ENCODE measurements at regions not wholly inside any gene's neighbourhood (a gene's known extent, or its start where the extent isn't known, plus 50 kb on each side); places are given as distances from the start of the nearest gene placed in this dataset.

DNA sequence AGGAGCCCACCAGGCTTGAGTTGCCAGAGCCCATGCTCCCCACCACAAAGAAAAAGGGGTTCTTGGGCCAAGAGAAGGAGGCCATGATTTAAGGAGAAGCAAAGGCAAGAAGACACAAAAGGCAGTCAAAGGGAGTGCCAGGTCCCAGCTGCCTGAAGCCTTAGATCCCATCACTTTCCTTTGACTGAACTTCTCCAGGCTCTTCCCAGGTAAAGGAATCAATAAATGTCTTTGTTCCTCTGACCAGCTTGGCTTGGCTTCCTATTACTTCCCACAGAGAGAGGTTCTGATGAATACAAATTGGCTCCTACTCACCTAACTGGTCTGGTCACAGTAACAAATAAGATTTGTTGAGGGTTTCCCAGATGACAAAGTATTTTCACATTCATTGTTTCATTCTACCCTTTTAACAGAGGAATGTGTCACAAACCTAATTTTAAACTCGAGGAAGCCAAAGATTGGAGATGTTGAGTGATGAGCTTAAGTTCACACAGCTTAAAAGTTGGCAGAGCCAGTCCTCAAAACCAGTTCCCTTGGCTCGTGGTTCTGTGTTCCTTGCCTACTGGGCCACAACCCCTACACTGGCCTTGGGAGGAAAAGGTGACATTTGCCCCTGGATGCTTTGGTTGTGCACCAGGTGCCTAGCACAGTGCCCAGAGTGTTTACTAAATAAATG, 96.4 kb upstream of the SESN3 start:
- TF ChIP-seq, protein P1, sequence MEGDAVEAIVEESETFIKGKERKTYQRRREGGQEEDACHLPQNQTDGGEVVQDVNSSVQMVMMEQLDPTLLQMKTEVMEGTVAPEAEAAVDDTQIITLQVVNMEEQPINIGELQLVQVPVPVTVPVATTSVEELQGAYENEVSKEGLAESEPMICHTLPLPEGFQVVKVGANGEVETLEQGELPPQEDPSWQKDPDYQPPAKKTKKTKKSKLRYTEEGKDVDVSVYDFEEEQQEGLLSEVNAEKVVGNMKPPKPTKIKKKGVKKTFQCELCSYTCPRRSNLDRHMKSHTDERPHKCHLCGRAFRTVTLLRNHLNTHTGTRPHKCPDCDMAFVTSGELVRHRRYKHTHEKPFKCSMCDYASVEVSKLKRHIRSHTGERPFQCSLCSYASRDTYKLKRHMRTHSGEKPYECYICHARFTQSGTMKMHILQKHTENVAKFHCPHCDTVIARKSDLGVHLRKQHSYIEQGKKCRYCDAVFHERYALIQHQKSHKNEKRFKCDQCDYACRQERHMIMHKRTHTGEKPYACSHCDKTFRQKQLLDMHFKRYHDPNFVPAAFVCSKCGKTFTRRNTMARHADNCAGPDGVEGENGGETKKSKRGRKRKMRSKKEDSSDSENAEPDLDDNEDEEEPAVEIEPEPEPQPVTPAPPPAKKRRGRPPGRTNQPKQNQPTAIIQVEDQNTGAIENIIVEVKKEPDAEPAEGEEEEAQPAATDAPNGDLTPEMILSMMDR (IDR thresholded peaks at IDR 0.05; ENCODE audit: borderline replicate concordance) = no peak
- no peaks in the 10 kb centered on the region for H3K9me3 ChIP-seq (replicated peaks)
- intact Hi-C loops (cut with micrococcal nuclease) = no loop called here

DNA sequence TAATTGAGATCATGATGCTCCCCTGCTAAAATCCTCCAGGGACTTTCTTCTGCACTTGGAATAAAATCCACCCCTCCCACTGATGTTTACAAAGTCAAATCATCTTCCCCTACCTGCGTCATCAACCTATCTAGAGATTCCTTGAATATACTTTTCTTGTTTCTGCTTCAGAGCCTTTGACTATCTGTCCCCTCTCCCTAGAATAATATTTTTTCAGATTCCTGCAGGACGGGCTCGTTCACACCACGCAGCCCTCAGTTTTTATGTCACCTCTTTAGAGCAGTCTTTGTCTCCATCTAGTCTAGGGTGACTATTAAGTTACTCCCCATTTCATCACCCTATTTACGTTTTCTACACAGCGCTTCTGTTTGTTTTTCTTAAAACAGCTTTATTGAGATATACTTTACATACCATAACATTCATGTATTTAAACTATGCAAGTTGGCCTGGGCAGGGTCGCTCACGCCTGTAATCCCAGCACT, 94.8 kb upstream of the SESN3 start:
- H3K27ac ChIP-seq (replicated peaks) = no peak overlapping the region
- DNase-seq = no peak
- H3K4me3 ChIP-seq = no peak overlapping the region
- TF ChIP-seq, protein P1 (IDR thresholded peaks at IDR 0.05; ENCODE audit: borderline replicate concordance) = no peak
- peaks cover 7% of the 10 kb centered on the region for H3K4me1 ChIP-seq
- no peaks in the 10 kb centered on the region for H3K36me3 ChIP-seq
- H3K27me3 ChIP-seq (ENCODE audit: low read depth) = no peaks in the 10 kb centered on the region
- intact Hi-C loops (cut with micrococcal nuclease) = no loop called here
- no peaks in the 10 kb centered on the region for H3K9me3 ChIP-seq (replicated peaks)

More for the DNA sequence above, 96.4 kb upstream of the SESN3 start:
- DNase-seq = no peak
- peaks cover 7% of the 10 kb centered on the region for H3K4me1 ChIP-seq
- no peaks in the 10 kb centered on the region for H3K36me3 ChIP-seq
- H3K27ac ChIP-seq (replicated peaks) = no peak overlapping the region
- no peaks in the 10 kb centered on the region for H3K27me3 ChIP-seq (ENCODE audit: low read depth)
- no peak overlapping the region for H3K4me3 ChIP-seq

DNA sequence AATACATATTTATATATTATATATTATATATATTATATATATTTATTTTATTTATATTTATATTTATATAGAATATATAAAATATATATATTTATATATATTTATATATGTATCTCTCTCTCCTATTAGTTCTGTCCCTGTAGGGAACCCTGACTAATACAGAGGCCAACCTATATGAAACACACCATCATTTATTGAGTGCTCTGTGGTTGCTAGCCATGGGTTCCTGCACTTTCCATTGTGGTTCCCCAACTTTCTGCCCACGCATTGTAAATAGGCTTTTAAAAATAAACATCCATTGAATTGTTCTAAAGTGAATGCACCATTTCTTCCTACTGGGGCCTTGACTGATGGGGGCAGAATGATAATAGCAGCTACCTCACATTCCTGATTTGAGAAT, 93.8 kb upstream of the SESN3 start:
- DNase-seq = no peak
- H3K4me3 ChIP-seq = no peak overlapping the region
- H3K36me3 ChIP-seq = no peaks in the 10 kb centered on the region
- H3K27ac ChIP-seq (replicated peaks) = no peak overlapping the region
- H3K9me3 ChIP-seq (replicated peaks) = no peaks in the 10 kb centered on the region
- intact Hi-C loops (cut with micrococcal nuclease) = no loop called here
- H3K27me3 ChIP-seq (ENCODE audit: low read depth) = no peaks in the 10 kb centered on the region
- TF ChIP-seq, protein P1 (IDR thresholded peaks at IDR 0.05; ENCODE audit: borderline replicate concordance) = no peak
- peaks cover 7% of the 10 kb centered on the region for H3K4me1 ChIP-seq

DNA sequence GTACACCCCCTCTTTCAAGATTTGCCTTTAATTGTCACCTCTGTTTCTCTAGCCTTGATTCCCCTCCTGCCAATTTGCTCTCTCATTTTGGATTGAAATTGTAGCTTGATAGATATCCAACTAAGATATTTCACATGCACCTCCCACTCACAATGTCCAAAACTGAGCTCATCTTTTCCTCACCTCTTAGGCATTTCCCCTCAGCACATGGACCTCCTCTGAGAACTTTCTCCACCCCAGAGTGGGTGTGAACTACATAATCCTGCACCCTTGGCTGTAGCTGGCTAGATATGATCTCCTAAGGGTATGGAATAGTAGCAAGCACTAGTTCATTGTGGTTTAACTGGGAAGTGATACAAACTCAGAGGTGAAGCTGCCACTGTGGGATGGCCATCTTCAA, 91.5 kb upstream of the SESN3 start:
- H3K27me3 ChIP-seq (ENCODE audit: low read depth) = no peaks in the 10 kb centered on the region
- no peak for DNase-seq
- H3K36me3 ChIP-seq = no peaks in the 10 kb centered on the region
- intact Hi-C loops (cut with micrococcal nuclease) = no loop called here
- H3K27ac ChIP-seq (replicated peaks) = peak overlapping the region; percentile 42
- peaks cover 19% of the 10 kb centered on the region for H3K4me1 ChIP-seq
- TF ChIP-seq, protein P1 (IDR thresholded peaks at IDR 0.05; ENCODE audit: borderline replicate concordance) = no peak
- H3K4me3 ChIP-seq = no peak overlapping the region
- no peaks in the 10 kb centered on the region for H3K9me3 ChIP-seq (replicated peaks)

DNA sequence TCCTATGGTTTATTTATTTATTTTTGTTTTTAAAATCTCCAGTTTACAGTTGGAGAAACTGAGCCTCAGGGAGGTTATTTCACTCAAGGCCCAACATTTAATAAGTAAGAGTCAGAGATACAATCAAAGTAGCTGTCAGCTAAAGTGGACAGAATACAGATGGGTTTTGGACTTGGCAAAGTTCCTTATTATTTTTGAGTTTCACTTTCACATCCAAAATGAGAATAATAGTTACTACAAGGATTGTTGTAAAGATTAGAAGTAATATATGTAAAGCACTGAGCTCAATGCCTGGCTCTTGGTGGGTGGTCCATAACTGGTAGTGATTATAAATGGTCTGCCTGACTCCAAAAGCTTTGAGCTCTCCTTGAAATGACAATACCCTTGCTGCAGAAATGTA, 87.5 kb upstream of the SESN3 start:
- H3K27ac ChIP-seq (replicated peaks) = no peak overlapping the region
- peaks cover 19% of the 10 kb centered on the region for H3K4me1 ChIP-seq
- H3K4me3 ChIP-seq = no peak overlapping the region
- TF ChIP-seq, protein P1 (IDR thresholded peaks at IDR 0.05; ENCODE audit: borderline replicate concordance) = no peak
- intact Hi-C loops (cut with micrococcal nuclease) = no loop called here
- no peaks in the 10 kb centered on the region for H3K36me3 ChIP-seq
- H3K9me3 ChIP-seq (replicated peaks) = no peaks in the 10 kb centered on the region
- no peaks in the 10 kb centered on the region for H3K27me3 ChIP-seq (ENCODE audit: low read depth)
- no peak for DNase-seq

Measured in left ventricle myocardium inferior (tissue), 1 donor.